HG03097 (cell line): ENCODE measurements at regions not wholly inside any gene's neighbourhood (a gene's known extent, or its start where the extent isn't known, plus 50 kb on each side); places are given as distances from the start of the nearest gene placed in this dataset.
"Not testable (repeated sequence)": the region's sequence is repeated elsewhere in the genome, so short reads cannot be mapped to it uniquely, and the experiment has no call there.

Experiments used
- ATAC-seq: cut with Tn5 transposase; IDR thresholded peaks from one replicate; pipeline ENCODE4 v1.9.1; 2021; ENCODE audit not compliant: unreplicated experiment, low FRiP score

GRCh38 chr9:15113288-15113687 lies 193.7 kb downstream of the TTC39B start:
- ATAC-seq: no peak

- ATAC-seq: no peak
Measured at GRCh38 chr9:15111071-15111470, 195.9 kb downstream of the TTC39B start.

- peak; percentile 89 for ATAC-seq
Measured at GRCh38 chr9:15104826-15105420, 194.7 kb upstream of the FREM1 start.

- ATAC-seq: no peak
Measured at GRCh38 chr9:15103290-15103689, 193.1 kb upstream of the FREM1 start.

GRCh38 chr9:15101095-15101494 lies 190.9 kb upstream of the FREM1 start:
- no peak for ATAC-seq

- ATAC-seq: no peak
Measured at GRCh38 chr9:15100571-15100970, 190.3 kb upstream of the FREM1 start.

GRCh38 chr9:15096972-15097371 lies 186.7 kb upstream of the FREM1 start:
- ATAC-seq: no peak

- ATAC-seq: no peak
Measured at GRCh38 chr9:15086778-15087324, 176.6 kb upstream of the FREM1 start.

GRCh38 chr9:15086156-15086763 lies 176.0 kb upstream of the FREM1 start:
- no peak for ATAC-seq

GRCh38 chr9:15081021-15081753 lies 171.0 kb upstream of the FREM1 start:
- ATAC-seq: no peak

- ATAC-seq: no peak
Measured at GRCh38 chr9:15080401-15080800, 170.2 kb upstream of the FREM1 start.

GRCh38 chr9:15079989-15080388 lies 169.8 kb upstream of the FREM1 start:
- ATAC-seq: no peak

- no peak for ATAC-seq
Measured at GRCh38 chr9:15077946-15078729, 167.9 kb upstream of the FREM1 start.

GRCh38 chr9:15073620-15074019 lies 163.4 kb upstream of the FREM1 start:
- ATAC-seq: no peak

GRCh38 chr9:15070716-15071115 lies 160.5 kb upstream of the FREM1 start:
- no peak for ATAC-seq

GRCh38 chr9:15069106-15069505 lies 158.9 kb upstream of the FREM1 start:
- ATAC-seq: no peak

GRCh38 chr9:15068261-15068660 lies 158.0 kb upstream of the FREM1 start:
- no peak for ATAC-seq

GRCh38 chr9:15059003-15059402 lies 148.8 kb upstream of the FREM1 start:
- no peak for ATAC-seq

- no peak for ATAC-seq
Measured at GRCh38 chr9:15058236-15058635, 148.0 kb upstream of the FREM1 start.

- ATAC-seq: not testable (repeated sequence)
Measured at GRCh38 chr9:15055284-15055683, 145.1 kb upstream of the FREM1 start.

GRCh38 chr9:15048772-15049171 lies 138.5 kb upstream of the FREM1 start:
- ATAC-seq: no peak
